ENCODE measurements at regions not wholly inside any gene's neighbourhood (a gene's known extent, or its start where the extent isn't known, plus 50 kb on each side); places are given as distances from the start of the nearest gene placed in this dataset.

DNA sequence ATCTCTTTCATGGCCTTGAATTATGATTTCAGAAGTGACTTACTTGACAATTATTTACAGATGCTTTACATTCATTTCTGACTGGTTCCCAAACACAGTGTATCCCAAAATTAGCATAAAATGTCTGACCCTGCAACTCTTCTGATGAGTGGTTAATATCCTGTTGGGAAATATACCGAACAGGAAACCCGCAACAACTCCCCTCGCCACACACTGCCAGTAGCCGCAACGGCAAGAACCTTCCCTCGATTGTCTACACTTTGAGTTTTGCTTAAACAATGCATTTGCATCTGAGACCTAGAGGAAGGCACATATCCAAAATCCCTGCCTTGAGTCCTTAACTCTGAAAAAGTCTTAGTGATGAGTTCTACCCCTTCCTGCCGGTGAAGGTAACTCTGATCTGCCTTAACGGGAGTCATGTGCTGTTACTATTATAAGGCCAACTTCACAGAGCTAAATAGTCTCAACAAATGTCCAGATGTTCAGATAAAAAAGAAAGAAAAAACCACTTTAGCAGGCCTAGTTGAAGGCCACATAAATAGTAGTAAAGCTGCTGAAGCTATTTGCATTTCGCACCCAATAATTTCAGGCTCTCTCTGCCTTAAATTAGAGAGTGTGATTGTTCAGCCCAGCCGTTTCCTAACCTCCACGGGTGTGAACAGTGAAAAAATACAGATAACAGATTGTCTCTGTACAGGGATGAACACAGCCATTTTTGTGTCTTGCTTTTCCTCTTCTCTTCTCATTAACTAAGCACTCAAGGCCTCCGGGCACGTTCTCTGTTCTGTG lies 321.1 kb downstream of the HS3ST3B1 start:
- no peak overlapping the region for H2AFZ ChIP-seq (ENCODE audit: low read depth, low read length)
- no peak overlapping the region for H3K4me3 ChIP-seq
- TF ChIP-seq, protein P1, sequence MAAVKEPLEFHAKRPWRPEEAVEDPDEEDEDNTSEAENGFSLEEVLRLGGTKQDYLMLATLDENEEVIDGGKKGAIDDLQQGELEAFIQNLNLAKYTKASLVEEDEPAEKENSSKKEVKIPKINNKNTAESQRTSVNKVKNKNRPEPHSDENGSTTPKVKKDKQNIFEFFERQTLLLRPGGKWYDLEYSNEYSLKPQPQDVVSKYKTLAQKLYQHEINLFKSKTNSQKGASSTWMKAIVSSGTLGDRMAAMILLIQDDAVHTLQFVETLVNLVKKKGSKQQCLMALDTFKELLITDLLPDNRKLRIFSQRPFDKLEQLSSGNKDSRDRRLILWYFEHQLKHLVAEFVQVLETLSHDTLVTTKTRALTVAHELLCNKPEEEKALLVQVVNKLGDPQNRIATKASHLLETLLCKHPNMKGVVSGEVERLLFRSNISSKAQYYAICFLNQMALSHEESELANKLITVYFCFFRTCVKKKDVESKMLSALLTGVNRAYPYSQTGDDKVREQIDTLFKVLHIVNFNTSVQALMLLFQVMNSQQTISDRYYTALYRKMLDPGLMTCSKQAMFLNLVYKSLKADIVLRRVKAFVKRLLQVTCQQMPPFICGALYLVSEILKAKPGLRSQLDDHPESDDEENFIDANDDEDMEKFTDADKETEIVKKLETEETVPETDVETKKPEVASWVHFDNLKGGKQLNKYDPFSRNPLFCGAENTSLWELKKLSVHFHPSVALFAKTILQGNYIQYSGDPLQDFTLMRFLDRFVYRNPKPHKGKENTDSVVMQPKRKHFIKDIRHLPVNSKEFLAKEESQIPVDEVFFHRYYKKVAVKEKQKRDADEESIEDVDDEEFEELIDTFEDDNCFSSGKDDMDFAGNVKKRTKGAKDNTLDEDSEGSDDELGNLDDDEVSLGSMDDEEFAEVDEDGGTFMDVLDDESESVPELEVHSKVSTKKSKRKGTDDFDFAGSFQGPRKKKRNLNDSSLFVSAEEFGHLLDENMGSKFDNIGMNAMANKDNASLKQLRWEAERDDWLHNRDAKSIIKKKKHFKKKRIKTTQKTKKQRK (IDR thresholded peaks at IDR 0.05; ENCODE audit: borderline replicate concordance, low read depth, low read length), result no peak
- TF ChIP-seq, protein P2, sequence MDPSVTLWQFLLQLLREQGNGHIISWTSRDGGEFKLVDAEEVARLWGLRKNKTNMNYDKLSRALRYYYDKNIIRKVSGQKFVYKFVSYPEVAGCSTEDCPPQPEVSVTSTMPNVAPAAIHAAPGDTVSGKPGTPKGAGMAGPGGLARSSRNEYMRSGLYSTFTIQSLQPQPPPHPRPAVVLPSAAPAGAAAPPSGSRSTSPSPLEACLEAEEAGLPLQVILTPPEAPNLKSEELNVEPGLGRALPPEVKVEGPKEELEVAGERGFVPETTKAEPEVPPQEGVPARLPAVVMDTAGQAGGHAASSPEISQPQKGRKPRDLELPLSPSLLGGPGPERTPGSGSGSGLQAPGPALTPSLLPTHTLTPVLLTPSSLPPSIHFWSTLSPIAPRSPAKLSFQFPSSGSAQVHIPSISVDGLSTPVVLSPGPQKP (CRISPR knock-in tag; IDR thresholded peaks at IDR 0.05), result no peak
- TF ChIP-seq COPS2 (conservative IDR thresholded peaks at IDR 0.05) (no peak), L3MBTL2 (IDR thresholded peaks at IDR 0.05) (no peak), RFX1 (IDR thresholded peaks at IDR 0.05) (no peak), ZNF408 (CRISPR knock-in tag; IDR thresholded peaks at IDR 0.05; ENCODE audit: low read depth) (no peak), CREM (IDR thresholded peaks at IDR 0.05; ENCODE audit: low read depth) (no peak), SMARCC2 (IDR thresholded peaks at IDR 0.05; ENCODE audit: low read depth) (no peak), ZC3H8 (IDR thresholded peaks at IDR 0.05) (no peak)
- TF ChIP-seq, protein P3, sequence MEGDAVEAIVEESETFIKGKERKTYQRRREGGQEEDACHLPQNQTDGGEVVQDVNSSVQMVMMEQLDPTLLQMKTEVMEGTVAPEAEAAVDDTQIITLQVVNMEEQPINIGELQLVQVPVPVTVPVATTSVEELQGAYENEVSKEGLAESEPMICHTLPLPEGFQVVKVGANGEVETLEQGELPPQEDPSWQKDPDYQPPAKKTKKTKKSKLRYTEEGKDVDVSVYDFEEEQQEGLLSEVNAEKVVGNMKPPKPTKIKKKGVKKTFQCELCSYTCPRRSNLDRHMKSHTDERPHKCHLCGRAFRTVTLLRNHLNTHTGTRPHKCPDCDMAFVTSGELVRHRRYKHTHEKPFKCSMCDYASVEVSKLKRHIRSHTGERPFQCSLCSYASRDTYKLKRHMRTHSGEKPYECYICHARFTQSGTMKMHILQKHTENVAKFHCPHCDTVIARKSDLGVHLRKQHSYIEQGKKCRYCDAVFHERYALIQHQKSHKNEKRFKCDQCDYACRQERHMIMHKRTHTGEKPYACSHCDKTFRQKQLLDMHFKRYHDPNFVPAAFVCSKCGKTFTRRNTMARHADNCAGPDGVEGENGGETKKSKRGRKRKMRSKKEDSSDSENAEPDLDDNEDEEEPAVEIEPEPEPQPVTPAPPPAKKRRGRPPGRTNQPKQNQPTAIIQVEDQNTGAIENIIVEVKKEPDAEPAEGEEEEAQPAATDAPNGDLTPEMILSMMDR (IDR thresholded peaks at IDR 0.05 in 2 of 3, conservative IDR thresholded peaks at IDR 0.05 in 1 of 3; ENCODE audit: insufficient read depth in 2 of 3, low read depth in 1 of 3, low read length in 3 of 3), result no peak
- TF ChIP-seq, protein P4, sequence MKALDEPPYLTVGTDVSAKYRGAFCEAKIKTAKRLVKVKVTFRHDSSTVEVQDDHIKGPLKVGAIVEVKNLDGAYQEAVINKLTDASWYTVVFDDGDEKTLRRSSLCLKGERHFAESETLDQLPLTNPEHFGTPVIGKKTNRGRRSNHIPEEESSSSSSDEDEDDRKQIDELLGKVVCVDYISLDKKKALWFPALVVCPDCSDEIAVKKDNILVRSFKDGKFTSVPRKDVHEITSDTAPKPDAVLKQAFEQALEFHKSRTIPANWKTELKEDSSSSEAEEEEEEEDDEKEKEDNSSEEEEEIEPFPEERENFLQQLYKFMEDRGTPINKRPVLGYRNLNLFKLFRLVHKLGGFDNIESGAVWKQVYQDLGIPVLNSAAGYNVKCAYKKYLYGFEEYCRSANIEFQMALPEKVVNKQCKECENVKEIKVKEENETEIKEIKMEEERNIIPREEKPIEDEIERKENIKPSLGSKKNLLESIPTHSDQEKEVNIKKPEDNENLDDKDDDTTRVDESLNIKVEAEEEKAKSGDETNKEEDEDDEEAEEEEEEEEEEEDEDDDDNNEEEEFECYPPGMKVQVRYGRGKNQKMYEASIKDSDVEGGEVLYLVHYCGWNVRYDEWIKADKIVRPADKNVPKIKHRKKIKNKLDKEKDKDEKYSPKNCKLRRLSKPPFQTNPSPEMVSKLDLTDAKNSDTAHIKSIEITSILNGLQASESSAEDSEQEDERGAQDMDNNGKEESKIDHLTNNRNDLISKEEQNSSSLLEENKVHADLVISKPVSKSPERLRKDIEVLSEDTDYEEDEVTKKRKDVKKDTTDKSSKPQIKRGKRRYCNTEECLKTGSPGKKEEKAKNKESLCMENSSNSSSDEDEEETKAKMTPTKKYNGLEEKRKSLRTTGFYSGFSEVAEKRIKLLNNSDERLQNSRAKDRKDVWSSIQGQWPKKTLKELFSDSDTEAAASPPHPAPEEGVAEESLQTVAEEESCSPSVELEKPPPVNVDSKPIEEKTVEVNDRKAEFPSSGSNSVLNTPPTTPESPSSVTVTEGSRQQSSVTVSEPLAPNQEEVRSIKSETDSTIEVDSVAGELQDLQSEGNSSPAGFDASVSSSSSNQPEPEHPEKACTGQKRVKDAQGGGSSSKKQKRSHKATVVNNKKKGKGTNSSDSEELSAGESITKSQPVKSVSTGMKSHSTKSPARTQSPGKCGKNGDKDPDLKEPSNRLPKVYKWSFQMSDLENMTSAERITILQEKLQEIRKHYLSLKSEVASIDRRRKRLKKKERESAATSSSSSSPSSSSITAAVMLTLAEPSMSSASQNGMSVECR (CRISPR knock-in tag; IDR thresholded peaks at IDR 0.05), result no peak
- CTCF ChIA-PET (ENCODE audit: low intra/inter-chr PET ratio), result no interaction called here
- in situ Hi-C loops (cut with MboI), result no loop called here
- H3K9ac ChIP-seq (ENCODE audit: insufficient read depth in 1 of 2, low read depth in 2 of 2, low read length in 2 of 2), result no peak overlapping the region
- no peaks in the 10 kb centered on the region for H3K27me3 ChIP-seq (ENCODE audit: control insufficient read depth in 2 of 2, insufficient read depth in 2 of 2, low read length in 2 of 2)
- POLR2A ChIA-PET, result no interaction called here
- H3K79me2 ChIP-seq (ENCODE audit: control insufficient read depth, insufficient read depth, low read length), result no peaks in the 10 kb centered on the region
- H3K9me1 ChIP-seq (ENCODE audit: control insufficient read depth, insufficient read depth, low read length), result no peaks in the 10 kb centered on the region
- no peak overlapping the region for H3K27ac ChIP-seq (ENCODE audit: extremely low read depth, low read depth, low read length)
- no peaks in the 10 kb centered on the region for H4K20me1 ChIP-seq (replicated peaks; ENCODE audit: control insufficient read depth, insufficient read depth, low read length)
- no peak overlapping the region for H3K4me2 ChIP-seq (ENCODE audit: insufficient read depth, low read length)
- H3K9me3 ChIP-seq (replicated peaks; ENCODE audit: control insufficient read depth, insufficient read depth, low read depth, low read length), result no peaks in the 10 kb centered on the region
- ATAC-seq (no peak), FAIRE-seq (no peak), DNase-seq (ENCODE audit: extremely low read depth in 1 of 4, low spot score in 3 of 4) (no peak)
- intact Hi-C loops (cut with micrococcal nuclease), result no loop called here
- under 1% methylated on average over 13 of the region's 13 CpGs for WGBS (ENCODE audit: insufficient coverage, low coverage, missing lambda C conversion rate)
- no peaks in the 10 kb centered on the region for H3K36me3 ChIP-seq (ENCODE audit: control insufficient read depth, insufficient read depth, low read length)
- BruUV-seq (replicated peaks), result no TSS peak
- H3K4me1 ChIP-seq (replicated peaks in 1 of 2; ENCODE audit: control insufficient read depth in 2 of 2, insufficient read depth in 2 of 2, low read length in 2 of 2), result no peaks in the 10 kb centered on the region
